ENCODE measurements at regions not wholly inside any gene's neighbourhood (a gene's known extent, or its start where the extent isn't known, plus 50 kb on each side); places are given as distances from the start of the nearest gene placed in this dataset.

DNA sequence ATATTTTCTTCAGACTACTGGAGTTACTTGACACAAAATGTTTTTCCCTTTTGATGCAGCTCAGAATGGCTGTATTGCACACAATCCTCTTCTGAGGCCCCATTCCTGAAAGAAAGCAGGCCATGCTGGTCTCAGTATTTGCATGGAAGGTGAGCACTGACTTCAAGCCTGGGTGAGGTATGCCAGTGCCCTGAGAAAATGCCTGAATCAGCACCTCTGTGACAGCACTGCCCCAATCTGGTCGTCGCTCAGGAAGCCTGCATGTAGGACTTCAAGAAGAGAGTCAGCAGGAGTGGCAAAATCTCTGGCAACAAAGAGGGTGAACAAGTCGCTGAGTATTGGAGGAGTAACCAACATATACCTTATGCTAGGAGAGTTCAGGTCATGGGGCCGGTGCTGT is 425.2 kb upstream of the PIK3R1 start:
- intact Hi-C loops (cut with micrococcal nuclease): no loop called here
- no peaks in the 10 kb centered on the region for H3K4me1 ChIP-seq (ENCODE audit: control insufficient read depth in 1 of 2, insufficient read depth in 2 of 2, low read length in 2 of 2)
- TF ChIP-seq, protein P1, sequence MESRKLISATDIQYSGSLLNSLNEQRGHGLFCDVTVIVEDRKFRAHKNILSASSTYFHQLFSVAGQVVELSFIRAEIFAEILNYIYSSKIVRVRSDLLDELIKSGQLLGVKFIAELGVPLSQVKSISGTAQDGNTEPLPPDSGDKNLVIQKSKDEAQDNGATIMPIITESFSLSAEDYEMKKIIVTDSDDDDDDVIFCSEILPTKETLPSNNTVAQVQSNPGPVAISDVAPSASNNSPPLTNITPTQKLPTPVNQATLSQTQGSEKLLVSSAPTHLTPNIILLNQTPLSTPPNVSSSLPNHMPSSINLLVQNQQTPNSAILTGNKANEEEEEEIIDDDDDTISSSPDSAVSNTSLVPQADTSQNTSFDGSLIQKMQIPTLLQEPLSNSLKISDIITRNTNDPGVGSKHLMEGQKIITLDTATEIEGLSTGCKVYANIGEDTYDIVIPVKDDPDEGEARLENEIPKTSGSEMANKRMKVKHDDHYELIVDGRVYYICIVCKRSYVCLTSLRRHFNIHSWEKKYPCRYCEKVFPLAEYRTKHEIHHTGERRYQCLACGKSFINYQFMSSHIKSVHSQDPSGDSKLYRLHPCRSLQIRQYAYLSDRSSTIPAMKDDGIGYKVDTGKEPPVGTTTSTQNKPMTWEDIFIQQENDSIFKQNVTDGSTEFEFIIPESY (IDR thresholded peaks at IDR 0.05; ENCODE audit: extremely low read depth, insufficient replicate concordance, low read length): no peak
- TF ChIP-seq ZFX (IDR thresholded peaks at IDR 0.05) (no peak), ZNF274 (IDR thresholded peaks at IDR 0.05; ENCODE audit: low read depth, low read length) (no peak), RAD21 (IDR thresholded peaks at IDR 0.05; ENCODE audit: low read depth) (no peak), SIN3A (IDR thresholded peaks at IDR 0.05; ENCODE audit: low read depth) (no peak), EZH2 (IDR thresholded peaks at IDR 0.05) (no peak), POLR2AphosphoS5 (IDR thresholded peaks at IDR 0.05; ENCODE audit: low read depth, low read length) (no peak), SRF (IDR thresholded peaks at IDR 0.05; ENCODE audit: low read depth) (no peak), YY1 (IDR thresholded peaks at IDR 0.05; ENCODE audit: extremely low read depth, insufficient replicate concordance, low read depth, low read length) (no peak), EGR1 (IDR thresholded peaks at IDR 0.05; ENCODE audit: low read depth) (no peak), SP1 (IDR thresholded peaks at IDR 0.05; ENCODE audit: low read depth) (no peak), CBX3 (IDR thresholded peaks at IDR 0.05; ENCODE audit: low read depth) (no peak), ELF1 (IDR thresholded peaks at IDR 0.05; ENCODE audit: borderline replicate concordance, low read depth) (no peak), POLR2A (IDR thresholded peaks at IDR 0.05; ENCODE audit: borderline replicate concordance, extremely low read depth, insufficient read depth, insufficient read length) (no peak)
- TF ChIP-seq, protein P2, sequence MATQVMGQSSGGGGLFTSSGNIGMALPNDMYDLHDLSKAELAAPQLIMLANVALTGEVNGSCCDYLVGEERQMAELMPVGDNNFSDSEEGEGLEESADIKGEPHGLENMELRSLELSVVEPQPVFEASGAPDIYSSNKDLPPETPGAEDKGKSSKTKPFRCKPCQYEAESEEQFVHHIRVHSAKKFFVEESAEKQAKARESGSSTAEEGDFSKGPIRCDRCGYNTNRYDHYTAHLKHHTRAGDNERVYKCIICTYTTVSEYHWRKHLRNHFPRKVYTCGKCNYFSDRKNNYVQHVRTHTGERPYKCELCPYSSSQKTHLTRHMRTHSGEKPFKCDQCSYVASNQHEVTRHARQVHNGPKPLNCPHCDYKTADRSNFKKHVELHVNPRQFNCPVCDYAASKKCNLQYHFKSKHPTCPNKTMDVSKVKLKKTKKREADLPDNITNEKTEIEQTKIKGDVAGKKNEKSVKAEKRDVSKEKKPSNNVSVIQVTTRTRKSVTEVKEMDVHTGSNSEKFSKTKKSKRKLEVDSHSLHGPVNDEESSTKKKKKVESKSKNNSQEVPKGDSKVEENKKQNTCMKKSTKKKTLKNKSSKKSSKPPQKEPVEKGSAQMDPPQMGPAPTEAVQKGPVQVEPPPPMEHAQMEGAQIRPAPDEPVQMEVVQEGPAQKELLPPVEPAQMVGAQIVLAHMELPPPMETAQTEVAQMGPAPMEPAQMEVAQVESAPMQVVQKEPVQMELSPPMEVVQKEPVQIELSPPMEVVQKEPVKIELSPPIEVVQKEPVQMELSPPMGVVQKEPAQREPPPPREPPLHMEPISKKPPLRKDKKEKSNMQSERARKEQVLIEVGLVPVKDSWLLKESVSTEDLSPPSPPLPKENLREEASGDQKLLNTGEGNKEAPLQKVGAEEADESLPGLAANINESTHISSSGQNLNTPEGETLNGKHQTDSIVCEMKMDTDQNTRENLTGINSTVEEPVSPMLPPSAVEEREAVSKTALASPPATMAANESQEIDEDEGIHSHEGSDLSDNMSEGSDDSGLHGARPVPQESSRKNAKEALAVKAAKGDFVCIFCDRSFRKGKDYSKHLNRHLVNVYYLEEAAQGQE (IDR thresholded peaks at IDR 0.05; ENCODE audit: low read depth): no peak
- TF ChIP-seq, protein P3, sequence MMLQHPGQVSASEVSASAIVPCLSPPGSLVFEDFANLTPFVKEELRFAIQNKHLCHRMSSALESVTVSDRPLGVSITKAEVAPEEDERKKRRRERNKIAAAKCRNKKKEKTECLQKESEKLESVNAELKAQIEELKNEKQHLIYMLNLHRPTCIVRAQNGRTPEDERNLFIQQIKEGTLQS (IDR thresholded peaks at IDR 0.05): no peak
- TF ChIP-seq, protein P4, sequence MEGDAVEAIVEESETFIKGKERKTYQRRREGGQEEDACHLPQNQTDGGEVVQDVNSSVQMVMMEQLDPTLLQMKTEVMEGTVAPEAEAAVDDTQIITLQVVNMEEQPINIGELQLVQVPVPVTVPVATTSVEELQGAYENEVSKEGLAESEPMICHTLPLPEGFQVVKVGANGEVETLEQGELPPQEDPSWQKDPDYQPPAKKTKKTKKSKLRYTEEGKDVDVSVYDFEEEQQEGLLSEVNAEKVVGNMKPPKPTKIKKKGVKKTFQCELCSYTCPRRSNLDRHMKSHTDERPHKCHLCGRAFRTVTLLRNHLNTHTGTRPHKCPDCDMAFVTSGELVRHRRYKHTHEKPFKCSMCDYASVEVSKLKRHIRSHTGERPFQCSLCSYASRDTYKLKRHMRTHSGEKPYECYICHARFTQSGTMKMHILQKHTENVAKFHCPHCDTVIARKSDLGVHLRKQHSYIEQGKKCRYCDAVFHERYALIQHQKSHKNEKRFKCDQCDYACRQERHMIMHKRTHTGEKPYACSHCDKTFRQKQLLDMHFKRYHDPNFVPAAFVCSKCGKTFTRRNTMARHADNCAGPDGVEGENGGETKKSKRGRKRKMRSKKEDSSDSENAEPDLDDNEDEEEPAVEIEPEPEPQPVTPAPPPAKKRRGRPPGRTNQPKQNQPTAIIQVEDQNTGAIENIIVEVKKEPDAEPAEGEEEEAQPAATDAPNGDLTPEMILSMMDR (IDR thresholded peaks at IDR 0.05 in 2 of 3, conservative IDR thresholded peaks at IDR 0.05 in 1 of 3; ENCODE audit: borderline replicate concordance in 1 of 3, insufficient read depth in 1 of 3, low read depth in 2 of 3, low read length in 2 of 3): no peak
- no peak overlapping the region for H2AFZ ChIP-seq (ENCODE audit: low read depth, low read length, poor library complexity, severe bottlenecking)
- RAD21 ChIA-PET (ENCODE audit: low non-redundant PET in 1 of 2, low total read pairs in 2 of 2, uncharacterized antibody in 2 of 2, unreplicated experiment in 2 of 2): no interaction called here
- H3K4me3 ChIP-seq (replicated peaks in 1 of 2; ENCODE audit: low read depth in 1 of 2, low read length in 2 of 2): no peak overlapping the region
- BruUV-seq (replicated peaks): no TSS peak
- no peaks in the 10 kb centered on the region for H3K9me2 ChIP-seq (ENCODE audit: insufficient read depth)
- no peaks in the 10 kb centered on the region for H4K20me1 ChIP-seq (ENCODE audit: insufficient read depth)
- POLR2A ChIA-PET: no interaction called here
- no peaks in the 10 kb centered on the region for H3K27me3 ChIP-seq (ENCODE audit: insufficient read depth, low read length)
- no peaks in the 10 kb centered on the region for H3K79me2 ChIP-seq (ENCODE audit: insufficient read depth, low read length)
- DNase-seq (ENCODE audit: low read depth, low spot score): no peak
- H3K9me3 ChIP-seq (ENCODE audit: control insufficient read depth in 1 of 2, insufficient read depth in 1 of 2, low read depth in 1 of 2, low read length in 2 of 2): no peaks in the 10 kb centered on the region
- no peak for ATAC-seq
- H3K36me3 ChIP-seq (ENCODE audit: control insufficient read depth in 1 of 2, insufficient read depth in 2 of 2, low read length in 2 of 2): no peaks in the 10 kb centered on the region
- no peak overlapping the region for H3K4me2 ChIP-seq (ENCODE audit: low read length)
- CTCF ChIA-PET: no interaction called here
- no peak overlapping the region for H3K9ac ChIP-seq (ENCODE audit: low read length)
- H3K27ac ChIP-seq (ENCODE audit: low read depth, low read length): no peak overlapping the region
